ENCODE measurements at regions not wholly inside any gene's neighbourhood (a gene's known extent, or its start where the extent isn't known, plus 50 kb on each side); places are given as distances from the start of the nearest gene placed in this dataset.

GRCh38 chr10:3548076-3548475 lies 236.9 kb downstream of the KLF6 start:
- TF ChIP-seq CTCF (IDR thresholded peaks at IDR 0.05): no peak
- no peak for TF ChIP-seq POLR2A (IDR thresholded peaks at IDR 0.05)

Measured in right lobe of liver (tissue), 4 donors.